HepG2 (cell line): ENCODE measurements at regions not wholly inside any gene's neighbourhood (a gene's known extent, or its start where the extent isn't known, plus 50 kb on each side); places are given as distances from the start of the nearest gene placed in this dataset.

Experiments used
- AKAP8 ChIP-seq: sonication (generic); formaldehyde crosslinking; IDR thresholded peaks from 2 replicates; pipeline ENCODE4 v1.5.1; 2020; ENCODE audit warnings: mild to moderate bottlenecking, missing genetic modification reagents
- BRCA1 ChIP-seq: sonication (generic); formaldehyde crosslinking; IDR thresholded peaks from 2 replicates; pipeline ENCODE4 v1.4.0; 2020; ENCODE audit warnings: missing genetic modification reagents
- BRF2 ChIP-seq: sonication (generic); formaldehyde crosslinking; IDR thresholded peaks from 2 replicates; pipeline ENCODE4 v1.8.1; 2022; ENCODE audit warnings: mild to moderate bottlenecking, missing genetic modification reagents
- CBFB ChIP-seq: sonication (generic); formaldehyde crosslinking; IDR thresholded peaks from 2 replicates; pipeline ENCODE4 v1.4.0; 2020; ENCODE audit warnings: missing genetic modification reagents
- ERF ChIP-seq: IDR thresholded peaks from 2 replicates; pipeline ENCODE4 v1.6.1; 2018; ENCODE audit warnings: missing biosample characterization, missing genetic modification reagents
- FOXO1 ChIP-seq: sonication (generic); formaldehyde crosslinking; IDR thresholded peaks from 2 replicates; pipeline ENCODE4 v1.4.0; 2020; ENCODE audit warnings: missing genetic modification reagents
- GABPB1 ChIP-seq: IDR thresholded peaks from 2 replicates; pipeline ENCODE4 v1.6.1; 2016; ENCODE audit warnings: mild to moderate bottlenecking, missing genetic modification reagents, moderate library complexity, missing compliant biosample characterization
- HNRNPK ChIP-seq: fragments of 200-400 bp; formaldehyde crosslinking; IDR thresholded peaks from 2 replicates; pipeline ENCODE4 v1.6.1; 2018; ENCODE audit warnings: low read length, low read depth, moderate library complexity, mild to moderate bottlenecking; ENCODE audit not compliant: poor library complexity, severe bottlenecking
- HOXA3 ChIP-seq: sonication (generic); formaldehyde crosslinking; IDR thresholded peaks from 2 replicates; pipeline ENCODE4 v1.5.0; 2020; ENCODE audit warnings: missing genetic modification reagents
- JUNB ChIP-seq: sonication (generic); formaldehyde crosslinking; IDR thresholded peaks from 2 replicates; pipeline ENCODE4 v1.8.0; 2022; ENCODE audit warnings: missing genetic modification reagents, mild to moderate bottlenecking, borderline replicate concordance
- LRRFIP1 ChIP-seq: sonication (generic); formaldehyde crosslinking; conservative IDR thresholded peaks from 2 replicates; pipeline ENCODE4 v1.4.0; 2020; ENCODE audit warnings: missing genetic modification reagents
- TAF1 ChIP-seq: sonication (generic); formaldehyde crosslinking; IDR thresholded peaks from 2 replicates; pipeline ENCODE4 v1.4.0; 2020; ENCODE audit warnings: missing genetic modification reagents
- TBX2 ChIP-seq: sonication (generic); formaldehyde crosslinking; IDR thresholded peaks from 2 replicates; pipeline ENCODE4 v1.5.0; 2020; ENCODE audit warnings: missing genetic modification reagents, mild to moderate bottlenecking, borderline replicate concordance
- TCF7L2 ChIP-seq: IDR thresholded peaks from 2 replicates; pipeline ENCODE4 v1.6.1; 2011; ENCODE audit warnings: mild to moderate bottlenecking, low read depth, low read length, moderate library complexity
- ZBTB26 ChIP-seq: IDR thresholded peaks from 2 replicates; pipeline ENCODE4 v1.6.1; 2016; ENCODE audit warnings: missing compliant biosample characterization, missing genetic modification reagents, borderline replicate concordance
- ZKSCAN8 ChIP-seq: IDR thresholded peaks from 2 replicates; pipeline ENCODE4 v1.6.1; 2016; ENCODE audit warnings: borderline replicate concordance, missing genetic modification reagents, missing compliant biosample characterization
- ZNF101 ChIP-seq: sonication (generic); formaldehyde crosslinking; IDR thresholded peaks from 2 replicates; pipeline ENCODE4 v1.4.0; 2020; ENCODE audit warnings: mild to moderate bottlenecking, low read depth, missing genetic modification reagents, borderline replicate concordance
- ZNF225 ChIP-seq: sonication (generic); formaldehyde crosslinking; IDR thresholded peaks from 2 replicates; pipeline ENCODE4 v1.4.0; 2020; ENCODE audit warnings: mild to moderate bottlenecking, missing genetic modification reagents
- ZNF264 ChIP-seq: sonication (generic); formaldehyde crosslinking; IDR thresholded peaks from 2 replicates; pipeline ENCODE4 v1.4.0; 2020; ENCODE audit warnings: missing genetic modification reagents
- ZNF335 ChIP-seq: sonication (generic); formaldehyde crosslinking; IDR thresholded peaks from 2 replicates; pipeline ENCODE4 v1.4.0; 2020; ENCODE audit warnings: missing genetic modification reagents
- ZNF576 ChIP-seq: sonication (generic); formaldehyde crosslinking; IDR thresholded peaks from 2 replicates; pipeline ENCODE4 v1.4.0; 2020; ENCODE audit warnings: mild to moderate bottlenecking, missing genetic modification reagents
- ZNF577 ChIP-seq: sonication (generic); formaldehyde crosslinking; IDR thresholded peaks from 2 replicates; pipeline ENCODE4 v1.4.0; 2020; ENCODE audit warnings: mild to moderate bottlenecking, low read depth, missing genetic modification reagents, borderline replicate concordance
- ZNF639 ChIP-seq: conservative IDR thresholded peaks from 2 replicates; pipeline ENCODE4 v1.6.1; 2018; ENCODE audit warnings: missing genetic modification reagents
- ZNF780A ChIP-seq: sonication (generic); formaldehyde crosslinking; IDR thresholded peaks from 2 replicates; pipeline ENCODE4 v1.8.0; 2022; ENCODE audit warnings: mild to moderate bottlenecking, missing genetic modification reagents, moderate library complexity

GRCh38 chr3:182212479-182213076 is 500.9 kb downstream of the SOX2 start (continued):
- TF ChIP-seq LRRFIP1 (no peak), AKAP8 (CRISPR knock-in tag) (no peak), JUNB (CRISPR knock-in tag) (peak; percentile 97), ZNF335 (CRISPR knock-in tag) (peak; percentile 74; the same call in 1 of the 2 replicates), ZNF639 (CRISPR knock-in tag) (no peak), TAF1 (no peak), ZKSCAN8 (CRISPR knock-in tag) (0 out of 2 replicates have a peak, but pooled peaks have one; percentile 21), TBX2 (CRISPR knock-in tag) (peak; percentile 96), BRCA1 (CRISPR knock-in tag) (0 out of 2 replicates have a peak, but pooled peaks have one; percentile 46), ZNF264 (CRISPR knock-in tag) (0 out of 2 replicates have a peak, but pooled peaks have one; percentile 20), FOXO1 (peak; percentile 47; the same call in 1 of the 2 replicates), HOXA3 (CRISPR knock-in tag) (peak; percentile 46; the same call in 1 of the 2 replicates), ZNF780A (no peak), ZNF576 (CRISPR knock-in tag) (no peak), ZNF225 (CRISPR knock-in tag) (no peak), ZBTB26 (CRISPR knock-in tag) (no peak), ERF (peak; percentile 33; the same call in 1 of the 2 replicates), CBFB (CRISPR knock-in tag) (no peak), HNRNPK (no peak), ZNF577 (CRISPR knock-in tag) (no peak), BRF2 (no peak), GABPB1 (CRISPR knock-in tag) (0 out of 2 replicates have a peak, but pooled peaks have one; percentile 20), TCF7L2 (peak; percentile 72; the same call in 1 of the 2 replicates), ZNF101 (CRISPR knock-in tag) (no peak)
